PC-3 (cell line): ENCODE measurements at regions not wholly inside any gene's neighbourhood (a gene's known extent, or its start where the extent isn't known, plus 50 kb on each side); places are given as distances from the start of the nearest gene placed in this dataset.
"Not testable (repeated sequence)": the region's sequence is repeated elsewhere in the genome, so short reads cannot be mapped to it uniquely, and the experiment has no call there.

Experiments used
- ATAC-seq: fragments of 200-7000 bp; cut with Tn5 transposase; 2 replicates; pipeline ENCODE4 v1.9.1; 2020; ENCODE audit warnings: mild to moderate bottlenecking, moderate library complexity
- BruUV-seq: library from RNA; stranded (reverse); fragments of 400-500 nt; replicated peaks from 2 replicates; lab custom pipeline; 2021; lab: Mats Ljungman, UMichigan
- CTCF ChIA-PET: fragments of 300-600 bp; sonication (Branson Sonifier 250); formaldehyde crosslinking; loops from one replicate; lab custom pipeline; 2022; ENCODE audit warnings: antibody characterized with exemption; lab: Charles Lee
- POLR2A ChIA-PET: fragments of 300-600 bp; sonication (Branson Sonifier 250); formaldehyde crosslinking; loops from one replicate; lab custom pipeline; 2022; ENCODE audit warnings: antibody characterized with exemption; ENCODE audit not compliant: unreplicated experiment; lab: Charles Lee
- DNase-seq: peaks from one replicate; pipeline ENCODE4 v3.0.0-alpha.2; 2015
- H2AFZ ChIP-seq: fragments of 300-600 bp; sonication (generic); 2 replicates; pipeline ENCODE4 v1.6.0; 2016; ENCODE audit warnings: antibody characterized with exemption, low read length
- H3F3A ChIP-seq: fragments of 300-600 bp; sonication (generic); one replicate; pipeline ENCODE4 v1.6.0; 2017; ENCODE audit warnings: antibody characterized with exemption, low read length, control low read depth, mild to moderate bottlenecking; ENCODE audit not compliant: unreplicated experiment
- H3K27ac ChIP-seq: fragments of 300-600 bp; sonication (generic); 2 replicates; pipeline ENCODE4 v1.5.1; 2016; ENCODE audit warnings: mild to moderate bottlenecking, low read length
- H3K27me3 ChIP-seq: fragments of 300-600 bp; sonication (generic); 2 replicates; pipeline ENCODE4 v1.6.1; 2016; ENCODE audit warnings: low read length, mixed read lengths
- H3K36me3 ChIP-seq: fragments of 300-600 bp; sonication (generic); 2 replicates; pipeline ENCODE4 v1.6.1; 2016; ENCODE audit warnings: low read depth, mixed run types, low read length, mixed read lengths
- H3K4me1 ChIP-seq: fragments of 300-600 bp; sonication (generic); 2 replicates; pipeline ENCODE4 v1.5.1; 2016; ENCODE audit warnings: low read length; ENCODE audit not compliant: insufficient read depth
- H3K4me2 ChIP-seq: fragments of 300-600 bp; sonication (generic); 2 replicates; pipeline ENCODE4 v1.6.0; 2016; ENCODE audit warnings: low read length
- H3K4me3 ChIP-seq: fragments of 300-600 bp; sonication (generic); 2 replicates; pipeline ENCODE4 v1.5.1; 2016; ENCODE audit warnings: mild to moderate bottlenecking, low read length, mixed read lengths
- H3K79me2 ChIP-seq: fragments of 300-600 bp; sonication (generic); 2 replicates; pipeline ENCODE4 v1.6.1; 2017; ENCODE audit warnings: low read length, mixed read lengths
- H3K9ac ChIP-seq: fragments of 300-600 bp; sonication (generic); 2 replicates; pipeline ENCODE4 v1.6.0; 2016; ENCODE audit warnings: mild to moderate bottlenecking, low read length
- H3K9me2 ChIP-seq: fragments of 300-600 bp; sonication (generic); replicated peaks from 2 replicates; pipeline ENCODE4 v1.6.1; 2016; ENCODE audit warnings: mixed run types, low read length, mixed read lengths
- H3K9me3 ChIP-seq: fragments of 300-600 bp; sonication (generic); 2 replicates; pipeline ENCODE4 v1.6.1; 2016; ENCODE audit warnings: low read length, mixed read lengths
- H4K20me1 ChIP-seq: fragments of 300-600 bp; sonication (generic); 2 replicates; pipeline ENCODE4 v1.6.1; 2016; ENCODE audit warnings: low read length, mixed read lengths
- EZH2 ChIP-seq: fragments of 300-600 bp; sonication (generic); IDR thresholded peaks from one replicate; pipeline ENCODE4 v1.6.1; 2017; ENCODE audit warnings: antibody characterized with exemption, mild to moderate bottlenecking, low read length; ENCODE audit not compliant: unreplicated experiment
- EZH2phosphoT487 ChIP-seq: fragments of 300-600 bp; sonication (generic); IDR thresholded peaks from 2 replicates; pipeline ENCODE4 v1.6.1; 2018; ENCODE audit warnings: mild to moderate bottlenecking, antibody characterized with exemption, low read length, borderline replicate concordance
- intact Hi-C: fragments of 100-400 bp; cut with micrococcal nuclease; formaldehyde crosslinking; loops from 2 replicates; pipeline ENCODE4 v1.9.0; 2023
- TF ChIP-seq, protein P1 (sequence below): fragments of 300-600 bp; sonication (generic); conservative IDR thresholded peaks from 2 replicates; pipeline ENCODE4 v1.5.1; 2017; ENCODE audit warnings: antibody characterized with exemption, low read depth, mild to moderate bottlenecking, low read length

- Histone ChIP-seq H3K36me3 (no peaks in the 10 kb centered on the region), H3K9me3 (no peaks in the 10 kb centered on the region), H3K27ac (no peak overlapping the region), H3K4me1 (peaks cover 3% of the 10 kb centered on the region; the same call in 1 of the 2 replicates), H2AFZ (no peak overlapping the region), H3F3A (no peaks in the 10 kb centered on the region), H3K9ac (no peak overlapping the region), H3K9me2 (no peaks in the 10 kb centered on the region), H4K20me1 (no peaks in the 10 kb centered on the region), H3K79me2 (no peaks in the 10 kb centered on the region), H3K4me3 (no peak overlapping the region), H3K4me2 (no peak overlapping the region), H3K27me3 (no peaks in the 10 kb centered on the region)
- TF ChIP-seq, protein P1, sequence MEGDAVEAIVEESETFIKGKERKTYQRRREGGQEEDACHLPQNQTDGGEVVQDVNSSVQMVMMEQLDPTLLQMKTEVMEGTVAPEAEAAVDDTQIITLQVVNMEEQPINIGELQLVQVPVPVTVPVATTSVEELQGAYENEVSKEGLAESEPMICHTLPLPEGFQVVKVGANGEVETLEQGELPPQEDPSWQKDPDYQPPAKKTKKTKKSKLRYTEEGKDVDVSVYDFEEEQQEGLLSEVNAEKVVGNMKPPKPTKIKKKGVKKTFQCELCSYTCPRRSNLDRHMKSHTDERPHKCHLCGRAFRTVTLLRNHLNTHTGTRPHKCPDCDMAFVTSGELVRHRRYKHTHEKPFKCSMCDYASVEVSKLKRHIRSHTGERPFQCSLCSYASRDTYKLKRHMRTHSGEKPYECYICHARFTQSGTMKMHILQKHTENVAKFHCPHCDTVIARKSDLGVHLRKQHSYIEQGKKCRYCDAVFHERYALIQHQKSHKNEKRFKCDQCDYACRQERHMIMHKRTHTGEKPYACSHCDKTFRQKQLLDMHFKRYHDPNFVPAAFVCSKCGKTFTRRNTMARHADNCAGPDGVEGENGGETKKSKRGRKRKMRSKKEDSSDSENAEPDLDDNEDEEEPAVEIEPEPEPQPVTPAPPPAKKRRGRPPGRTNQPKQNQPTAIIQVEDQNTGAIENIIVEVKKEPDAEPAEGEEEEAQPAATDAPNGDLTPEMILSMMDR, result no peak
- TF ChIP-seq EZH2, result no peak
- TF ChIP-seq EZH2phosphoT487, result no peak
- ChIA-PET POLR2A (no interaction called here), CTCF (no interaction called here)
- BruUV-seq, result no TSS peak
- ATAC-seq (peak; percentile 56), DNase-seq (peak; percentile 57)
- intact Hi-C loops, result no loop called here
These were observed 56.1 kb downstream of the FEZF1 start for GRCh38 chr7:122248472-122248871.

- CTCF ChIA-PET, result interaction anchor here (0.6 kb wide), 1 partner anchor 46 kb away, joined by 3 read pairs; no protein-coding TSS in a partner anchor
- H3K9me2 ChIP-seq, H3K4me1 ChIP-seq, H3K4me2 ChIP-seq, H3K4me3 ChIP-seq, BruUV-seq, H3K27ac ChIP-seq, H3K36me3 ChIP-seq, H2AFZ ChIP-seq, intact Hi-C loops, H3K9ac ChIP-seq, H3K27me3 ChIP-seq, H3K9me3 ChIP-seq, H3F3A ChIP-seq, H3K79me2 ChIP-seq, DNase-seq, H4K20me1 ChIP-seq, ATAC-seq: not testable (repeated sequence)
- POLR2A ChIA-PET, result interaction anchor here (0.6 kb wide), 1 partner anchor 46 kb away, joined by 4 read pairs; no protein-coding TSS in a partner anchor
These were observed 65.8 kb downstream of the FEZF1 start for GRCh38 chr7:122238729-122239128.

GRCh38 chr7:122238297-122238696, 66.3 kb downstream of the FEZF1 start:
- H3K9ac ChIP-seq, result peak overlapping the region; percentile 79
- DNase-seq (peak; percentile 7), ATAC-seq (peak; percentile 35; the same call in 1 of the 2 replicates)
- intact Hi-C loops, H4K20me1 ChIP-seq, H3F3A ChIP-seq, H3K36me3 ChIP-seq, H3K27me3 ChIP-seq, H3K4me1 ChIP-seq, H3K9me3 ChIP-seq, H3K79me2 ChIP-seq, H3K9me2 ChIP-seq: not testable (repeated sequence)
- ChIA-PET POLR2A (interaction anchor here (0.6 to 0.7 kb wide), 2 partner anchors 11 to 47 kb away, joined by 3 to 4 read pairs; no protein-coding TSS in a partner anchor), CTCF (interaction anchor here (0.6 to 0.7 kb wide), 2 partner anchors 12 to 47 kb away, joined by 3 to 5 read pairs; no protein-coding TSS in a partner anchor)
- H3K4me2 ChIP-seq, result peak overlapping the region; percentile 81
- TSS peak; percentile 71 for BruUV-seq
- H3K27ac ChIP-seq, result peak overlapping the region; percentile 49
- H2AFZ ChIP-seq, result peak overlapping the region; percentile 81
- H3K4me3 ChIP-seq, result peak overlapping the region; percentile 69

GRCh38 chr7:122225874-122226273, 78.7 kb downstream of the FEZF1 start:
- ChIA-PET CTCF (no interaction called here), POLR2A (no interaction called here)
- H3K27ac ChIP-seq, result no peak overlapping the region
- H3K27me3 ChIP-seq, result no peaks in the 10 kb centered on the region
- no peak overlapping the region for H3K4me2 ChIP-seq
- H3K4me3 ChIP-seq, result no peak overlapping the region
- no peak overlapping the region for H2AFZ ChIP-seq
- H3F3A ChIP-seq, result no peaks in the 10 kb centered on the region
- intact Hi-C loops, result no loop called here
- no peak for TF ChIP-seq EZH2
- TF ChIP-seq, protein P1, result no peak
- no peak for TF ChIP-seq EZH2phosphoT487
- no peaks in the 10 kb centered on the region for H3K79me2 ChIP-seq
- H3K9me3 ChIP-seq, result no peaks in the 10 kb centered on the region
- ATAC-seq (no peak), DNase-seq (no peak)
- no peaks in the 10 kb centered on the region for H3K9me2 ChIP-seq
- no peaks in the 10 kb centered on the region for H4K20me1 ChIP-seq
- H3K4me1 ChIP-seq, result no peaks in the 10 kb centered on the region
- no peak overlapping the region for H3K9ac ChIP-seq
- H3K36me3 ChIP-seq, result no peaks in the 10 kb centered on the region
- no TSS peak for BruUV-seq
